Transverse colon (tissue), 4 donors: ENCODE measurements at regions not wholly inside any gene's neighbourhood (a gene's known extent, or its start where the extent isn't known, plus 50 kb on each side); places are given as distances from the start of the nearest gene placed in this dataset.

Experiments
- DNase-seq: peaks from one replicate; pipeline ENCODE4 v3.0.0-alpha.2; 2019
- H3K27ac ChIP-seq, 4 donors: fragments of 200-600 bp; sonication (generic); 2 replicates each; pipeline ENCODE4 v1.5.1; 2016 to 2018; ENCODE audit warnings: inconsistent platforms in 4 of 4
- H3K27me3 ChIP-seq: fragments of 200-600 bp; sonication (generic); 2 replicates; pipeline ENCODE4 v1.5.1; 2017; ENCODE audit warnings: inconsistent platforms
- H3K36me3 ChIP-seq, 4 donors: fragments of 200-600 bp; sonication (generic); 2 replicates each; pipeline ENCODE4 v1.5.1; 2017 to 2019; ENCODE audit warnings: inconsistent platforms in 4 of 4
- H3K4me1 ChIP-seq, 4 donors: fragments of 200-600 bp; sonication (generic); 2 replicates each; pipeline ENCODE4 v1.5.1; 2017 to 2020; ENCODE audit warnings: inconsistent platforms in 4 of 4
- H3K4me3 ChIP-seq, 4 donors: fragments of 200-600 bp; sonication (generic); 1 replicate in 1 of 4; 2 replicates in 3 of 4; pipeline versions ENCODE4 v1.5.1 to v1.6.1; 2017 to 2019; ENCODE audit warnings: inconsistent platforms in 4 of 4
- H3K9me3 ChIP-seq, 2 donors: fragments of 200-600 bp; sonication (generic); 2 replicates each; pipeline ENCODE4 v1.5.1; 2017 to 2019; ENCODE audit warnings: inconsistent platforms in 2 of 2
- CTCF ChIP-seq, 5 experiments: fragments of 200-600 bp in 3 of 5; fragments of 450-650 bp in 2 of 5; sonication (generic) in 3 of 5; IDR thresholded peaks; 1 replicate in 2 of 5; 2 replicates in 3 of 5; pipeline ENCODE4 v1.5.1; 2016 to 2017; ENCODE audit warnings: antibody characterized with exemption in 5 of 5, inconsistent platforms in 3 of 5, mild to moderate bottlenecking in 2 of 5, moderate library complexity in 1 of 5
- EP300 ChIP-seq: sonication (generic); formaldehyde crosslinking; IDR thresholded peaks from one replicate; pipeline ENCODE4 v1.6.1; 2017; ENCODE audit warnings: antibody characterized with exemption, low read depth
- POLR2A ChIP-seq: fragments of 450-650 bp; IDR thresholded peaks from one replicate; pipeline ENCODE4 v1.6.1; 2016; ENCODE audit warnings: antibody characterized with exemption, mild to moderate bottlenecking, moderate library complexity
- POLR2AphosphoS5 ChIP-seq, 3 donors: sonication (generic); formaldehyde crosslinking; IDR thresholded peaks; one replicate each; pipeline ENCODE4 v1.6.1; 2016; ENCODE audit warnings: antibody characterized with exemption in 3 of 3
- WGBS, 2 donors: methylation state at CpG; one replicate each; pipeline ENCODE4 v1.1.5; 2018; ENCODE audit warnings: low coverage in 1 of 2; 5-methylcytosine and 5-hydroxymethylcytosine counted together
- in situ Hi-C, 4 donors: fragments of 200-750 bp; cut with MboI; loops; one replicate each; pipeline versions ENCODE4 v1.15.0 to v1.15.1; 2017; ENCODE audit warnings: low sequenced_read_pairs in 3 of 4, low pct_ligation_motif_present in 1 of 4, low pct_unique_long_range_greater_than_20kb in 1 of 4
- intact Hi-C: fragments of 100-400 bp; cut with DNase I; formaldehyde crosslinking; loops from one replicate; pipeline ENCODE4 v1.15.1; 2023; ENCODE audit warnings: low total_unique reads

GRCh38 chr4:188228279-188228678 lies 89.0 kb downstream of the TRIML1 start:
- in situ Hi-C loops, result no loop called here
- H3K27ac ChIP-seq, result no peak overlapping the region
- intact Hi-C loops, result no loop called here
- H3K36me3 ChIP-seq, result no peaks in the 10 kb centered on the region
- WGBS, 2 donors, result 78 to 94% methylated on average over 1 of the region's 1 CpG
- no peaks in the 10 kb centered on the region for H3K27me3 ChIP-seq
- TF ChIP-seq CTCF (IDR thresholded peaks at IDR 0.05), result no peak
- no peak for TF ChIP-seq POLR2AphosphoS5 (IDR thresholded peaks at IDR 0.05)
- TF ChIP-seq POLR2A, result no peak
- no peak for TF ChIP-seq EP300
- H3K9me3 ChIP-seq, result no peaks in the 10 kb centered on the region
- DNase-seq, result no peak
- no peak overlapping the region for H3K4me3 ChIP-seq
- H3K4me1 ChIP-seq, result no peaks in the 10 kb centered on the region

DNA sequence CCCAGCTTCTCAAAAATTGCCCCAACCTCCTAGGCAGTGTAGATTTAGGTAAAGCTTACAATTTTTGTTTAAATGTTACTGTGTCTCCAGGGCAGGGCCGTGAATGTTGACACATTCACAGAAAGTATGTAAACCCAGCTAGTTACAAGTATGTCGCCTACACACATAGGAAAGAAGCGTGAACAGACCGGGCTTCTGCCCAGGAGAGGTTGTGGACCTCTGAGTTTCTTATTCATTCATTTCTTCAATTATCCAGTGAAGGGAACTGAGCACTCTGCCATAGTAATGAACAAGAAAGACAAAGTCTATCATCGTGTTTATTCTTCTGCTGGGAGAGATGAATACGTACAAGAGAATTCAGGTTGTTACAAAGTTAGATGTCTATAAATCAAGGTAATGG lies 93.2 kb downstream of the TRIML1 start:
- in situ Hi-C loops (no loop called here), intact Hi-C loops (no loop called here)
- H3K36me3 ChIP-seq, result no peaks in the 10 kb centered on the region
- H3K27me3 ChIP-seq, result no peaks in the 10 kb centered on the region
- H3K4me3 ChIP-seq, result no peak overlapping the region
- no peak for DNase-seq
- no peak overlapping the region for H3K27ac ChIP-seq
- H3K9me3 ChIP-seq, result no peaks in the 10 kb centered on the region
- H3K4me1 ChIP-seq, result no peaks in the 10 kb centered on the region
- 74 to 81% methylated on average over 4 to 6 of the region's 6 CpGs for WGBS, 2 donors
- TF ChIP-seq EP300 (no peak), POLR2A (no peak)

DNA sequence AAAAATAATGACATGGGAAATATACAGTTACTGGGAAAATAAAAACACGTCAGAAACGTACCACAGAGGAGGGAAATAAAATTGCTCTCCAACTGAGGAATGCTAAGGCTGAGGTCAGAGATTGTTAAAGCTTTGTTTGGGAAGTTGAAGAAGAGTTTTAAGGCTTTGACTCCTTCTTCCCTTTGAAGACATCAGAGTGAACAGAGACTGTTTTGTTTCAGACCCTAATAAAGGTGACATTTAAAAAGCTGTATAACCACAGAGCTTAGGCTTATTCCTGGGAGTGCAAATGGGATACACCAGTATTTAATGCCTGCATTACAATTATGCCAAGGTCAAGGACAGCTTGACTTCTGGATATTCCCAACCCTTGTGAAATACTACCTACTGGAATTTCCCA lies 102.8 kb downstream of the TRIML1 start:
- no peaks in the 10 kb centered on the region for H3K9me3 ChIP-seq
- H3K4me3 ChIP-seq, result no peak overlapping the region
- no peaks in the 10 kb centered on the region for H3K36me3 ChIP-seq
- no peaks in the 10 kb centered on the region for H3K4me1 ChIP-seq
- TF ChIP-seq POLR2AphosphoS5 (IDR thresholded peaks at IDR 0.05) (no peak), CTCF (IDR thresholded peaks at IDR 0.05) (no peak), EP300 (no peak), POLR2A (no peak)
- DNase-seq, result no peak
- H3K27ac ChIP-seq, result no peak overlapping the region
- no peaks in the 10 kb centered on the region for H3K27me3 ChIP-seq
- in situ Hi-C loops (no loop called here), intact Hi-C loops (no loop called here)
- WGBS, 2 donors, result 15 to 34% methylated on average over 2 of the region's 2 CpGs

DNA sequence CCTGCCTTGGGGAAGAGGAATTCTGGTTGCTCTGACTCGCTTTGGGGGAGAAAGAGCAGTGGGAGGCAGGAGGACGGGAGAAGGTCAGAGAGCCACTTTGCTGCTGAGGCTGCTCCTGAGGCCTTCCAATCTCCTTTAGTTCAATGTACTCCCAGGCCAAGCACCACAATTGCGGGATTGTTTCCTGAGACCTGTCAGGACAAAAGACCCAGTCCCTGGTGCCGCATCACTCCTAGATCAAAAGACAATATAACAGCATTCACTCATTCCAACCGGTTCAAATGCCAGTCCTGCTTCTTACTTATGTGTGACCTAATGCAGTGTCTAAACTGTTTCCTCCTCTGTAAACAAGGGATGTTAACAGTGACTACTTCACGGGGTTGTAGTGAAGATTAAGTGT lies 106.4 kb downstream of the TRIML1 start:
- no peak overlapping the region for H3K27ac ChIP-seq
- no peaks in the 10 kb centered on the region for H3K4me1 ChIP-seq
- no peak for TF ChIP-seq POLR2A
- no peak for TF ChIP-seq CTCF (IDR thresholded peaks at IDR 0.05)
- no peak for TF ChIP-seq EP300
- no peak for TF ChIP-seq POLR2AphosphoS5 (IDR thresholded peaks at IDR 0.05)
- WGBS, 2 donors, result 76 to 80% methylated on average over 1 to 6 of the region's 6 CpGs
- no peaks in the 10 kb centered on the region for H3K9me3 ChIP-seq
- in situ Hi-C loops, result no loop called here
- H3K36me3 ChIP-seq, result no peaks in the 10 kb centered on the region
- no peak overlapping the region for H3K4me3 ChIP-seq
- no peaks in the 10 kb centered on the region for H3K27me3 ChIP-seq
- intact Hi-C loops, result no loop called here
- DNase-seq, result no peak

DNA sequence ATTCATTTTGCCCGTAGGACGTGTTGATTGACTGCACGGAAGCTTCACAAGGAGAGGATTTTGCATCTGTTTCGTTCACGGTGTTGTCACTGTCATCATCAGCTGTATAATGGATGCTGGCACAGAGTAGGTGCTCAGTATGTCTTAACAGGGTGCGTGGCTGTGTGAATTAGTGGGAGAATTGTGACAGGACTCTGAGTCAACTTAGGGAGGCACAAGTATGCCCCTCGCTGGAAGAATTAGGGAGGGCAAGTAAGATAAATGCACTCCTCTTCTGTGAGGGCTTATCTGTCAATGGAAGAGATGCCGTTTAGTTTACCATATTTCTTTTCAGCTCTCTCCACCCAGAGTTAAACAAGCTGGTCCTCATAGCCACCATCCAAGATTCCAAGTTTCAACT lies 107.2 kb downstream of the TRIML1 start:
- Histone ChIP-seq H3K9me3 (no peaks in the 10 kb centered on the region), H3K27me3 (no peaks in the 10 kb centered on the region), H3K36me3 (no peaks in the 10 kb centered on the region), H3K4me3 (no peak overlapping the region), H3K27ac (no peak overlapping the region), H3K4me1 (no peaks in the 10 kb centered on the region)
- 59 to 70% methylated on average over 7 to 8 of the region's 8 CpGs for WGBS, 2 donors
- DNase-seq, result no peak
- intact Hi-C loops, result no loop called here
- in situ Hi-C loops, result no loop called here
- no peak for TF ChIP-seq CTCF (IDR thresholded peaks at IDR 0.05)
- no peak for TF ChIP-seq POLR2A
- TF ChIP-seq EP300, result no peak
- no peak for TF ChIP-seq POLR2AphosphoS5 (IDR thresholded peaks at IDR 0.05)
